Liver (tissue), 7 donors: ENCODE measurements at regions not wholly inside any gene's neighbourhood (a gene's known extent, or its start where the extent isn't known, plus 50 kb on each side); places are given as distances from the start of the nearest gene placed in this dataset.

Source experiments
- DNase-seq: peaks from one replicate; pipeline ENCODE4 v3.0.0-alpha.2; 2017; ENCODE audit warnings: low spot score
- H3K27ac ChIP-seq, 2 donors: one replicate each; pipeline ENCODE4 v1.7.0; 2013; ENCODE audit warnings: inconsistent platforms in 2 of 2, low read length in 2 of 2, control low read depth in 1 of 2, low read depth in 1 of 2, mild to moderate bottlenecking in 1 of 2
- H3K27me3 ChIP-seq, 4 donors: one replicate each; pipeline versions ENCODE4 v1.6.1 to v1.7.0; 2013; ENCODE audit warnings: low read length in 3 of 4, inconsistent platforms in 1 of 4, mild to moderate bottlenecking in 1 of 4, moderate library complexity in 1 of 4; ENCODE audit not compliant: control insufficient read depth in 4 of 4, insufficient read depth in 4 of 4
- H3K36me3 ChIP-seq, 4 donors: one replicate each; pipeline versions ENCODE4 v1.6.1 to v1.7.0; 2013; ENCODE audit warnings: low read length in 3 of 4, mild to moderate bottlenecking in 3 of 4, low read depth in 1 of 4, moderate library complexity in 1 of 4; ENCODE audit not compliant: control insufficient read depth in 4 of 4, insufficient read depth in 3 of 4
- H3K4me1 ChIP-seq, 4 donors: one replicate each; pipeline versions ENCODE4 v1.6.1 to v1.7.0; 2013; ENCODE audit warnings: low read length in 3 of 4, mild to moderate bottlenecking in 3 of 4, moderate library complexity in 1 of 4; ENCODE audit not compliant: control insufficient read depth in 4 of 4, insufficient read depth in 4 of 4
- H3K4me3 ChIP-seq, 3 donors: one replicate each; pipeline versions ENCODE4 v1.6.1 to v1.7.0; 2013; ENCODE audit warnings: low read length in 3 of 3, control low read depth in 1 of 3, low read depth in 1 of 3, mild to moderate bottlenecking in 1 of 3
- H3K9ac ChIP-seq, 2 donors: one replicate each; pipeline ENCODE4 v1.7.0; 2013; ENCODE audit warnings: low read length in 2 of 2, mild to moderate bottlenecking in 2 of 2, moderate library complexity in 2 of 2, control low read depth in 1 of 2, low read depth in 1 of 2
- H3K9me3 ChIP-seq, 4 donors: one replicate each; pipeline versions ENCODE4 v1.6.1 to v1.7.0; 2013; ENCODE audit warnings: low read length in 3 of 4; ENCODE audit not compliant: control insufficient read depth in 4 of 4
- EGR1 ChIP-seq, 2 donors: IDR thresholded peaks; 2 replicates each; pipeline ENCODE4 v1.6.1; 2016 to 2018; ENCODE audit warnings: antibody characterized with exemption in 2 of 2, low read depth in 2 of 2
- FOXA1 ChIP-seq: IDR thresholded peaks from 2 replicates; pipeline ENCODE4 v1.6.1; 2016; ENCODE audit warnings: antibody characterized with exemption
- FOXA2 ChIP-seq: IDR thresholded peaks from 2 replicates; pipeline ENCODE4 v1.6.1; 2016; ENCODE audit warnings: antibody characterized with exemption
- GABPA ChIP-seq, 2 donors: IDR thresholded peaks in 1 of 2; conservative IDR thresholded peaks in 1 of 2; 2 replicates each; pipeline ENCODE4 v1.6.1; 2016; ENCODE audit warnings: antibody characterized with exemption in 2 of 2, mild to moderate bottlenecking in 1 of 2, moderate library complexity in 1 of 2
- HNF4A ChIP-seq, 2 donors: conservative IDR thresholded peaks; 2 replicates each; pipeline ENCODE4 v1.6.1; 2016; ENCODE audit warnings: antibody characterized with exemption in 2 of 2, mild to moderate bottlenecking in 2 of 2
- HNF4G ChIP-seq: IDR thresholded peaks from 2 replicates; pipeline ENCODE4 v1.6.1; 2016; ENCODE audit warnings: antibody characterized with exemption
- JUND ChIP-seq, 2 donors: IDR thresholded peaks; 2 replicates each; pipeline ENCODE4 v1.6.1; 2016; ENCODE audit warnings: antibody characterized with exemption in 2 of 2
- MAX ChIP-seq: IDR thresholded peaks from 2 replicates; pipeline ENCODE4 v1.6.1; 2016; ENCODE audit warnings: antibody characterized with exemption
- NR2F2 ChIP-seq: IDR thresholded peaks from 2 replicates; pipeline ENCODE4 v1.6.1; 2016; ENCODE audit warnings: antibody characterized with exemption
- RAD21 ChIP-seq, 2 donors: IDR thresholded peaks; 2 replicates each; pipeline ENCODE4 v1.6.1; 2016; ENCODE audit warnings: antibody characterized with exemption in 2 of 2, mild to moderate bottlenecking in 2 of 2
- REST ChIP-seq: IDR thresholded peaks from 2 replicates; pipeline ENCODE4 v1.6.1; 2016; ENCODE audit warnings: antibody characterized with exemption, mild to moderate bottlenecking
- RXRA ChIP-seq, 2 donors: IDR thresholded peaks; 2 replicates each; pipeline ENCODE4 v1.6.1; 2017 to 2018; ENCODE audit warnings: antibody characterized with exemption in 2 of 2, mild to moderate bottlenecking in 1 of 2
- SP1 ChIP-seq: IDR thresholded peaks from 2 replicates; pipeline ENCODE4 v1.6.1; 2018; ENCODE audit warnings: antibody characterized with exemption, mild to moderate bottlenecking
- TAF1 ChIP-seq: conservative IDR thresholded peaks from 2 replicates; pipeline ENCODE4 v1.6.1; 2016; ENCODE audit warnings: antibody characterized with exemption, mild to moderate bottlenecking
- YY1 ChIP-seq: IDR thresholded peaks from 2 replicates; pipeline ENCODE4 v1.6.1; 2016; ENCODE audit warnings: antibody characterized with exemption, mild to moderate bottlenecking
- TF ChIP-seq, protein P1 (sequence below): fragments of 150-350 bp; IDR thresholded peaks from 2 replicates; pipeline ENCODE4 v1.5.1; 2017; ENCODE audit warnings: improper control_type of control experiment, low read depth, low read length; ENCODE audit not compliant: missing input control
- TF ChIP-seq, protein P2 (sequence below): IDR thresholded peaks from 2 replicates; pipeline ENCODE4 v1.6.1; 2016; ENCODE audit warnings: antibody characterized with exemption
- TF ChIP-seq, protein P3 (sequence below): IDR thresholded peaks from 2 replicates; pipeline ENCODE4 v1.6.1; 2016; ENCODE audit warnings: antibody characterized with exemption
- donor health status: healthy.
- donor health status: healthy.
- donor health status: healthy.
- donor health status: healthy.

DNA sequence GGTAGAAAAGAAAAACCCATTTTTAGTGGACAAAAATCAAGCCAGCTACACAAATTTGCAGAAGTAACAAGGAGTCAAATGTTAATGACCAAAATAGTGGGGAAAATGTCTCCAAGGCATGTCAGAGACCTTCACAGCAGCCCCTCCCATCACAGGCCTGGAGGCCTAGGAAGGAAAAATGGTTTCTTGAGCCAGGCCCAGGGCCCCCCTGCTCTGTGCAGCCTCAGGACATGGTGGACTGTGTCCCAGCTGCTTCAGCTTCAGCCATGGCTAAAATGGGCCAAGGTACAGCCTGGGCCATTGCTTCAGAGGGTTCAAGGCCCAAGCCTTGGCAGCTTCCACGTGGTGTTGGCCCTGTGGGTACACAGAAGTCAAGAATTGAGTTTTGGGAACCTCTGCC, 82.5 kb upstream of the CLVS2 start (continued):
- TF ChIP-seq REST (no peak), RAD21 (IDR thresholded peaks at IDR 0.05) (no peak), TAF1 (no peak)

DNA sequence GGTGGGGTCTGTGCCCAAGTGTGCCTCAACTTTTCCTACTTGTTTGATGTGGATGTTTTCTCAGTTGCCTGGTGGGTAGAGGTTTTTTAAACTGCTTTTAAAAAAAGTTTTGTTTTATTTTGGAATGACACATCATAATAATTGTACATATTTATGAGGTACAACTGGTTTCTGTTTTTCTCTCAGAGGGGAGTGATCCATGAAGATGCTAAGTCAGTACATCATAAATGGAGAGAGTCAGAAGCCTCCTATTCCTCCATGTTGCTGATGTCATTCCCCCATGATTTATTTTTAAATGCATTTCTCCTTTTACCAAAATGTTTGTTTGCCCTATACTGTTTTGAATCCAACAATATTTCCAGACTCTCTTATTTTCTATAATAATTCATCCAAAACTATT, 77.3 kb upstream of the CLVS2 start:
- Histone ChIP-seq H3K36me3 (no peaks in the 10 kb centered on the region), H3K27me3 (no peaks in the 10 kb centered on the region), H3K4me3 (no peak overlapping the region), H3K4me1 (no peaks in the 10 kb centered on the region), H3K27ac (no peak overlapping the region), H3K9ac (no peak overlapping the region), H3K9me3 (peaks cover 0 to 6% (median 2%) of the 10 kb centered on the region in 4 donors)
- TF ChIP-seq, protein P1, sequence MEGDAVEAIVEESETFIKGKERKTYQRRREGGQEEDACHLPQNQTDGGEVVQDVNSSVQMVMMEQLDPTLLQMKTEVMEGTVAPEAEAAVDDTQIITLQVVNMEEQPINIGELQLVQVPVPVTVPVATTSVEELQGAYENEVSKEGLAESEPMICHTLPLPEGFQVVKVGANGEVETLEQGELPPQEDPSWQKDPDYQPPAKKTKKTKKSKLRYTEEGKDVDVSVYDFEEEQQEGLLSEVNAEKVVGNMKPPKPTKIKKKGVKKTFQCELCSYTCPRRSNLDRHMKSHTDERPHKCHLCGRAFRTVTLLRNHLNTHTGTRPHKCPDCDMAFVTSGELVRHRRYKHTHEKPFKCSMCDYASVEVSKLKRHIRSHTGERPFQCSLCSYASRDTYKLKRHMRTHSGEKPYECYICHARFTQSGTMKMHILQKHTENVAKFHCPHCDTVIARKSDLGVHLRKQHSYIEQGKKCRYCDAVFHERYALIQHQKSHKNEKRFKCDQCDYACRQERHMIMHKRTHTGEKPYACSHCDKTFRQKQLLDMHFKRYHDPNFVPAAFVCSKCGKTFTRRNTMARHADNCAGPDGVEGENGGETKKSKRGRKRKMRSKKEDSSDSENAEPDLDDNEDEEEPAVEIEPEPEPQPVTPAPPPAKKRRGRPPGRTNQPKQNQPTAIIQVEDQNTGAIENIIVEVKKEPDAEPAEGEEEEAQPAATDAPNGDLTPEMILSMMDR = no peak
- TF ChIP-seq HNF4G (no peak), RXRA (IDR thresholded peaks at IDR 0.05) (no peak), JUND (IDR thresholded peaks at IDR 0.05) (no peak), MAX (no peak), GABPA (IDR thresholded peaks at IDR 0.05 in 1 of 2, conservative IDR thresholded peaks at IDR 0.05 in 1 of 2) (no peak), SP1 (no peak), HNF4A (conservative IDR thresholded peaks at IDR 0.05) (no peak), TAF1 (no peak), RAD21 (IDR thresholded peaks at IDR 0.05) (no peak), FOXA2 (no peak), YY1 (no peak), EGR1 (IDR thresholded peaks at IDR 0.05; ENCODE audit: low read depth in 2 of 2) (no peak), REST (no peak), FOXA1 (no peak), NR2F2 (no peak)
- TF ChIP-seq, protein P2, sequence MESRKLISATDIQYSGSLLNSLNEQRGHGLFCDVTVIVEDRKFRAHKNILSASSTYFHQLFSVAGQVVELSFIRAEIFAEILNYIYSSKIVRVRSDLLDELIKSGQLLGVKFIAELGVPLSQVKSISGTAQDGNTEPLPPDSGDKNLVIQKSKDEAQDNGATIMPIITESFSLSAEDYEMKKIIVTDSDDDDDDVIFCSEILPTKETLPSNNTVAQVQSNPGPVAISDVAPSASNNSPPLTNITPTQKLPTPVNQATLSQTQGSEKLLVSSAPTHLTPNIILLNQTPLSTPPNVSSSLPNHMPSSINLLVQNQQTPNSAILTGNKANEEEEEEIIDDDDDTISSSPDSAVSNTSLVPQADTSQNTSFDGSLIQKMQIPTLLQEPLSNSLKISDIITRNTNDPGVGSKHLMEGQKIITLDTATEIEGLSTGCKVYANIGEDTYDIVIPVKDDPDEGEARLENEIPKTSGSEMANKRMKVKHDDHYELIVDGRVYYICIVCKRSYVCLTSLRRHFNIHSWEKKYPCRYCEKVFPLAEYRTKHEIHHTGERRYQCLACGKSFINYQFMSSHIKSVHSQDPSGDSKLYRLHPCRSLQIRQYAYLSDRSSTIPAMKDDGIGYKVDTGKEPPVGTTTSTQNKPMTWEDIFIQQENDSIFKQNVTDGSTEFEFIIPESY = no peak
- TF ChIP-seq, protein P3, sequence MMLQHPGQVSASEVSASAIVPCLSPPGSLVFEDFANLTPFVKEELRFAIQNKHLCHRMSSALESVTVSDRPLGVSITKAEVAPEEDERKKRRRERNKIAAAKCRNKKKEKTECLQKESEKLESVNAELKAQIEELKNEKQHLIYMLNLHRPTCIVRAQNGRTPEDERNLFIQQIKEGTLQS = no peak
- DNase-seq = no peak
